ENCODE measurements at regions not wholly inside any gene's neighbourhood (a gene's known extent, or its start where the extent isn't known, plus 50 kb on each side); places are given as distances from the start of the nearest gene placed in this dataset.

DNA sequence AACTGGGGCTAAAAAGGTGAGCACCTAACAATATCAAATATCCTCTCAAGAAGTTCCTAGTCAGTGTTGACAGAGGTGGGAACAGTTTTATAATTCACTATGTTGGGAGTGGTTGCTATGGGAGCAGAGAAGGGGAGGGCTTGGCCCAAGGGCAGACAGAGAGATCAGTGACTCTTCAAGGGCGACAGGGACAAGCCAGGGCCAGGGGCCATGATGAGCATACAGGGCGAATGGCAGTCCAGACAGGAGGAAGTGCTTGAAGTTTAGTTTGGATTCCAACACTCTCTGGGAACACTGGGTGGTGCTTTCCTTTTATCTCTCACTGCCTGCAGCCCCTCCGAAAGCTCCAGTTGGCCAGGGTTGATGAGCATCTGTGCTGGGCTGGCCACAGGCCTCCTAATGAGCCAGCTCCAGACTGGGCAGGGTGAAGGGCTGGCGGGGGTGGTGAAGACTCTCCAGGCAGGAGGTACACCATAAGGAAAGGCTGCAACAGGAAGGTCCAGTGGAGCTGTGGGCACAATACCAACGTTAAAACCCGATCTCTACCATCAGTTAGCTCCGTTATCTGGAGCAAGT is 111.3 kb downstream of the TMEM174 start:
- Mint-ChIP-seq H3K4me1 (ENCODE audit: low read depth) (no peaks in the 10 kb centered on the region), H3K27me3 (peaks cover 25% of the 10 kb centered on the region), H3K4me3 (no peak overlapping the region), H3K27ac (no peak overlapping the region), H3K9me3 (ENCODE audit: low read depth) (no peaks in the 10 kb centered on the region), H3K36me3 (peaks cover 2% of the 10 kb centered on the region)

DNA sequence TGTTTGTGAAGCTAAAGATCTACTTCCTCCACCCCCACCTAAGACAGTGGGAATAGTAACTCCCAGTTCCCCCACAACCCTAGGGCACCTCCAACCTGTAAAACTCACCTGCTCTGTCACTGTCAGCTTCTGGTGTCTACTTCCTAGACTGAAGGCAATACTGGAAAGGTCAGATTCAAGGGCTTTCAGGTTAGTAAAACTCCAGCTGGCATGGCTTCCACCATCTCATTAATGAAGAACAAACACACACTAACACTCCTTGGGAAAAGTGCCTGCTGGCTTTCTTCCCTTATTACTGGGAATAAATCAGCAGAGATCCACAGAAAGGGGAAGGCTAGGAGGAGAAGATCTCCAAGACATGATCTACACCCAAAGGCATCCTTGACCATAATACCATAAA is 109.9 kb downstream of the TMEM174 start:
- Mint-ChIP-seq H3K36me3 (peaks cover 2% of the 10 kb centered on the region), H3K27ac (no peak overlapping the region), H3K9me3 (ENCODE audit: low read depth) (no peaks in the 10 kb centered on the region), H3K4me1 (ENCODE audit: low read depth) (no peaks in the 10 kb centered on the region), H3K4me3 (no peak overlapping the region), H3K27me3 (peaks cover 25% of the 10 kb centered on the region)

DNA sequence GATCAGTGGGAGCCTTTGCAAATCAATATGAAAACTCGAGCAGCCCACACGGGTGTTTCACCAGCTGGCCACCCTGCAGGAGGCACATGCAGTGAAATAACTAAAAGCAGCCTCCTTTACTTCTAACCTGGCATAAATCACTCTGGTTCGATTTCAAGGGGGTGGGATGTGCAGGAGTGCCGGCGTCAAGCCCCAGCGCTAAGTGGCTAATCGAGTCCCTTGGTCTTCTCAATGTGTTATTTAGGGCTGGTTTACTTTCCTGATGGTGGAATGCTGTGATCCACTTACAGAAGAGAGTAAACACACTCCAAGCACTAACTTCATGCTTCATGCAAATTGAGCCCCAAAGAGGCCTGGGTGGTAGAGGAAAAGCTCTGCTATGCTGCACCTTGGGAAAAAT is 109.4 kb downstream of the TMEM174 start:
- peaks cover 24% of the 10 kb centered on the region for H3K27me3 Mint-ChIP-seq
- H3K4me1 Mint-ChIP-seq (ENCODE audit: low read depth) = no peaks in the 10 kb centered on the region
- no peaks in the 10 kb centered on the region for H3K36me3 Mint-ChIP-seq
- H3K9me3 Mint-ChIP-seq (ENCODE audit: low read depth) = no peaks in the 10 kb centered on the region
- no peak overlapping the region for H3K27ac Mint-ChIP-seq
- H3K4me3 Mint-ChIP-seq = no peak overlapping the region

DNA sequence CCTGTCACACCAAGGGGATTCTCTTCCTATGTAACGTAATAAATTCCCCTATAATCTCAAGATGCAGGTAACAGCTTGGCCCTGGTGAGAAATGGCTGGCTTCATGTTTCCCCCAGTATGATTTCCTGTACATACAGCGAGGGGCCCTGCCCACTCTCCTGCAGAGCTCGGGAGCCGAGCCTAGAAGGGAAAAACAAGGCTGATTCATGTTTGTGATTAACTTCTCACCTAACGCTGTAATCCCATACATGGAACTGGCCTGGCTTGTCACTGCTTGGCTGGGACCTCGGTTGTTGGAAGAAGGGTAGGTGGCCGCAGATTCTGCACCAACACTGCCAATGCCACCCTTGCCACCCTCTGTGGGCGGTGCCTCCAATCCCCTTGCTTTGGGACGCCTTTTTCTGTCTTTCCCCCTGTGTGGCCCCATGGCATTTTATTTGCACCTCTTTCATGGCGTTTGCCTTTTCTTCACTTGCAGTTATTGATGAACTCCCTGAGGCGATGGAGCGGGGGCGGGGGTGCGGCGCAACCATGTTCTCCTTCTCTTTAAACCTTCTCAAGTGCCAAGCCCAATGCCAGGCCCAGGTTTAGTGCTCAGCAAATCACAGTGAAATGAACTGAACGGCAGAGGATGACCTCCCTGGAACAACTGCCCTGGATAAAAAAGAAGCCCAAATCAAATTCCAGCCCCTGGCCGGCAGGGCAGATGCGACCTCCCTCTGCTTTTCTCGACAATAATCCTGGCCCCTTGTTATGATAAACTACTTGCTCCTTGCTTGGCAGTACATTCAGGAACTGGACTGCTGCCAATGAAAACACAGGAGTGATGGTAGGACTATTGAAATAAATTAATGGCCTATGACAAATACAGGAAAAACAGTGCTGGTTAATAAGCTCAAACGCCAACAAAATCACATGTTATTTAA is 108.1 kb downstream of the TMEM174 start:
- Mint-ChIP-seq H3K36me3 (no peaks in the 10 kb centered on the region), H3K27ac (no peak overlapping the region), H3K4me3 (no peak overlapping the region), H3K9me3 (ENCODE audit: low read depth) (no peaks in the 10 kb centered on the region), H3K27me3 (peaks cover 19% of the 10 kb centered on the region), H3K4me1 (ENCODE audit: low read depth) (no peaks in the 10 kb centered on the region)

DNA sequence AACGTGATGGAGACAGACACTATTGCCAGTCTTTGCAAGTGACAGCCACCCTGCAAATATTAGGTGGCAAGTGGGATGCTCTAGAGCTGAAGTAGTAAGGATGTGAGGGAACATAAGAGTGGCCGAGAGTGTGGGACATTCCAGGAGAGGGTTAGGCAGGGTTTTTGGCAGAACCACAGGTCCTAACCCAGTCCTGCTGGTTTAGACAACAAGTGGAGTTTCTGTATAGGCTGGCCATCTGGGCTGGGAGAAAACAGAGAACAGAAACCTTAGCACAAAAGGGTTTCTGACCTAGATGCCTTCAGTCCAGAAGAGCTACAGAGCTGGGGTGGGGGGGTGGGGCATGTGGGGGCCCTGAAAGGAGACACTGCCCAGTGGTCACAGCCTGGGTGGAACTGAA is 107.4 kb downstream of the TMEM174 start:
- Mint-ChIP-seq H3K9me3 (ENCODE audit: low read depth) (no peaks in the 10 kb centered on the region), H3K27me3 (peaks cover 19% of the 10 kb centered on the region)

DNA sequence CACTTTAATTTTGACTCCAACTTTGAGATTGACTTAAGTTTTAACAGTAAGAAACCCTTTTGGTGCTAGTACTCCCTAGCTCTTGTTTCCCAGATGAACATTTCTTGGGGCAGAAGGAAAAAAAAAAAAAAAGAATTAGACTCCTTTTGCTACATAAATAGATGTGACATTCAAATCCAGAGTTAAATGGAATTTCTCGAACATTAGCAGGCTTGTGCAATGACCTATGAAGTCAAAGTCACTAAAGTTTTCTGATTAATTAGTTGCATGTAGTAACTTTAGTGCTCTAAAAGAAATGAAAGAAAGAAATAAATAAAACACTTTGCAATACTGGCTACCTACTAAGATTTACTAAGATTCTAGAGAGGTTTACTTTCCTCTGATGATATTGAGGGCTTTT is 106.8 kb downstream of the TMEM174 start:
- Mint-ChIP-seq H3K4me1 (ENCODE audit: low read depth) (no peaks in the 10 kb centered on the region), H3K27me3 (peaks cover 21% of the 10 kb centered on the region), H3K27ac (no peak overlapping the region), H3K9me3 (ENCODE audit: low read depth) (no peaks in the 10 kb centered on the region), H3K36me3 (no peaks in the 10 kb centered on the region), H3K4me3 (no peak overlapping the region)

More for the DNA sequence above, 107.4 kb downstream of the TMEM174 start:
- H3K36me3 Mint-ChIP-seq = no peaks in the 10 kb centered on the region
- H3K4me3 Mint-ChIP-seq = no peak overlapping the region
- no peak overlapping the region for H3K27ac Mint-ChIP-seq
- H3K4me1 Mint-ChIP-seq (ENCODE audit: low read depth) = no peaks in the 10 kb centered on the region

DNA sequence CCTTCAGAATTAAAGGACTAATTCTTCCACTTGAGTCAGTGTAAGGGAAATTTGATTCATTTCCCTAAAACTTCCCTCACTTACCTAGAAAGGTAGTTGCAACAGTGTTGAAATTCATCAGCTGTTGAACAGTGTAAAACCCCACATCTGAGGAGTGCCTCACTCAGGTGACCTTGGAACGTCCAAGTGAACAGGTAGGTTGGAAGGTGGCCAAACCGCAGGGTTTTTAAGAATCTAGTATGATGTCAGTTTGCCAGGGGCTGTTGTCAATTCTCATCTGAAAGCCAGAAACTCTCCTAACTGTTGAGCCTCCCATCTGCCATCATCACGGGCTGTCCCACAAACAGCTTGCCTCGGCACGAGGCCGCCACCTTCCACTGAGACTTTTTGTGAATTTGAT is 105.7 kb downstream of the TMEM174 start:
- Mint-ChIP-seq H3K4me1 (ENCODE audit: low read depth) (no peaks in the 10 kb centered on the region), H3K36me3 (no peaks in the 10 kb centered on the region), H3K27ac (no peak overlapping the region), H3K9me3 (ENCODE audit: low read depth) (no peaks in the 10 kb centered on the region), H3K27me3 (peaks cover 22% of the 10 kb centered on the region), H3K4me3 (no peak overlapping the region)

DNA sequence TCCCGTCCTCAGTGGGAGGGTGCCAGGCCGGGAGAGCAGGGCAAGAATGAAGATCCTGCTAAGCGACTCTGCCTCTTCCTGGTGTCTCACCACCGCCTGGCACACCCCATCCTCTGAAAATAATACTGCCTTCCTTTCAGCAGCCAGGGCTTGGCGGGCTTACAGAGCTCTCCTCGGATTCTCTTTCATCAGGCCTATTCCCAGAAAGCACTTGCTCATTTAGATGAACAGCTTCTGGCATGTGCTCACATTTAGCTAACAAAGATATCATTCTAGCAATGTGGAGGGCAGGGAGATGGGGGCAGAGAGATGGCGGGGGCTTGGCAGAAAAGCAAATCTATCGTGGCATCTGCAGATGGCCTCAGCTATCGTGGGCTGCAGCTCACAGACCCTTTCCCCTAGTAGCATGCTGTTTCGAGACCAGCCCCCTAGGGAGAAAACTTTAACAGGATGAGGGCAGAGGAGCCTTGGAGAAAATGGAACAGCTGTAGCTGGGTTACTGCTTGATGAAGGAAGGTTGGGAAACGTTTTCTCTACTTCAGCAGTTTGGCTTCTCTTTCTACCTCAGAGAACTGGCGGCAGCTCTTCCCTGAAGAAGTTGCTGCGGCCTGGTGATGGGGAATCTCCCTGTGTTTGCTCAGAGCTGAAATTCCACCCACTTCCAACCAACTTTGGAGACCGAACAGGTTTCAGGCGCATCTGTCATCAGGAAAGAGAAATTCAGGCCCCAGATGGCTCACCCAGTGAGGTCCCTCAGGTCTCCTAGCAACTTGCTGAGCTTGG is 102.1 kb downstream of the TMEM174 start:
- peaks cover 17% of the 10 kb centered on the region for H3K27me3 Mint-ChIP-seq

DNA sequence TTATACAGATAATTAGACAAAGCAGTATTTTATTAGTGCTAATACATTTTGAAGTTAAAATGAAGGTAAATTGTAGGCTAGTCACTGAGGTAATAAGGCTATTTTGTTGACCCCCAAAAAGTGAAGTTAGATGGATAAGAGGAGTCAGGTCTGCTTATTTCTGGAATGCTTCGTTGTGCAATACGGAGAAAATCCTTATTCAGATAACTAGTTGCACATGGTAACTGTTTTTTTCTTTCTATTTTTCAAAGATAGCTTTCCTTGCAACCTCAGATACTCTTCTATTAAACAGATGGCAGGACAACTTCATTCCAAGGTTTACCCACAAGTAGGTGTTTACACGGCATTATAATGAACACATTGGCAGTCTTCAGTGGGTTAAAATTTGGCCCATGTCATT is 101.1 kb downstream of the TMEM174 start:
- Mint-ChIP-seq H3K4me1 (ENCODE audit: low read depth) (no peaks in the 10 kb centered on the region), H3K27me3 (peaks cover 15% of the 10 kb centered on the region), H3K27ac (no peak overlapping the region), H3K9me3 (ENCODE audit: low read depth) (no peaks in the 10 kb centered on the region), H3K4me3 (no peak overlapping the region), H3K36me3 (no peaks in the 10 kb centered on the region)

More for the DNA sequence above, 102.1 kb downstream of the TMEM174 start:
- Mint-ChIP-seq H3K4me1 (ENCODE audit: low read depth) (no peaks in the 10 kb centered on the region), H3K36me3 (no peaks in the 10 kb centered on the region), H3K4me3 (no peak overlapping the region), H3K27ac (no peak overlapping the region), H3K9me3 (ENCODE audit: low read depth) (no peaks in the 10 kb centered on the region)

DNA sequence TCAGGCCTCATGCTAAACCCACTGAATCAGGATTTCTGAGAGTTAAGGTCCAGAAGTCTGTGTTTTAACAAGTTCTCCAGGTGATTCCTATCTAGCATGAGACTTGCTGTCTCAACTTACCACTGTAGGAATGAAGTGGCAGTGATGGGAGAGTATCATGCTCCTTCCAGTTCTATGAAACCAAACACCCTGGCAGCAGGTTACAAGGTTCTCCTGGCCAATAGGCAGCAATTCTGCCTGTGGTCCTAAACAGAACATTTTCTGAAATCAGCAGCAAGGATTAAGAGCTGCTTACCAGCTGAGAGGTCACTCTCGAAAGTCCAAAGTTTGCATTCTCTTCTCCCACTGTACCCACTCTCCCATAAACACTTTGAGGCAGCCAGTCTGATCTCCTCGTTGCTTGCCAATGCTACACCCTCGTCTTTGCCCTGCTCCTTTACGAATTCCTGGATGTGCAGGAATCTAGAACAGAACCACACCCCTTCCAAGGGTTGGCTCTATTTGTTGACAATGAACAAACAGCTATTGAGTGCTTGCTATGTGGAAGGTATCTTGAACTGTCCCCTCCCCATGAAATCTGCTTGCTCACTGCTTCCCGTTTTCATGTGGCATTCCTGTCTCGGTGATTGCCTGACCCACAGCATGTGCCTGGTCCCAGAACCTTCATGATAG is 100.5 kb downstream of the TMEM174 start:
- H3K9me3 Mint-ChIP-seq (ENCODE audit: low read depth) = no peaks in the 10 kb centered on the region
- no peak overlapping the region for H3K4me3 Mint-ChIP-seq
- no peaks in the 10 kb centered on the region for H3K4me1 Mint-ChIP-seq (ENCODE audit: low read depth)
- H3K27me3 Mint-ChIP-seq = peaks cover 15% of the 10 kb centered on the region
- no peak overlapping the region for H3K27ac Mint-ChIP-seq
- no peaks in the 10 kb centered on the region for H3K36me3 Mint-ChIP-seq

DNA sequence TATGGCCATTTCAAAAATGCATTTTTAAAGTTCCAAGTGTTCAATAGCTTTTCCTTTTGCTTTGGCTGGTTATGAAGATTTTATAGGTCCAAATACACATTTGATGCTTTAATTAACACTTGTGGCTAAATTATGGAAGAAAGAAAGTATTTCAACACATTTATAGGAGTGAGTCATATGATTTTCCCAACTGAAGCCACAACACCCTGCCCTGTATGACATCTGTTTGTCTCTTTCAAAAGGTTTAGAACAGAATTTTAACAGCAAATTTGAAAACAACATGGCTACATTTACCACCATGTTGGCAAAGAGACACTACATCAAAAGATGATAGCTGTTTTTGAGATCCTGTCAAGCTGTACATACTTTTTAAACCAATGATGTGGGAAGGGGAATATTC is 99.4 kb downstream of the TMEM174 start:
- H3K4me1 Mint-ChIP-seq (ENCODE audit: low read depth) = no peaks in the 10 kb centered on the region
- no peaks in the 10 kb centered on the region for H3K9me3 Mint-ChIP-seq (ENCODE audit: low read depth)
- H3K36me3 Mint-ChIP-seq = no peaks in the 10 kb centered on the region
- H3K27me3 Mint-ChIP-seq = peaks cover 17% of the 10 kb centered on the region
- no peak overlapping the region for H3K27ac Mint-ChIP-seq
- no peak overlapping the region for H3K4me3 Mint-ChIP-seq

DNA sequence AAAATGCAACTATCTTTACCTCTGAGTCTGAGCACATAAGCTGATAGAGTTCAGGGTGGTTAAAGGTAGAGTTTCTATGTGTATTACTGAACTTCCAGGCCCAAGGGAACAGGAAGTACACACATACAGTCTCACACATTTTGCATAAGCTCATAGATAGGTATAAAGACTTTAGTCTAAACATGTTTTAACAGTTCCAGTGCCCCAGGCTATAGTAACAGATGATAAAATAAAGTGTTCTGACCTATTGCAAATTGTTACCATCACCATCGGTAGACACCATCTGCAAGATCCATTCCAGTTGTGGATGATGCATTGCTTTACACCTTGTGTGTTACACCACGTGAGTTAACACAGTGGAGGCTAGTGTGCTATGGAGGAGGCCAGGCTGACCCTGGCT is 95.8 kb downstream of the TMEM174 start:
- Mint-ChIP-seq H3K36me3 (no peaks in the 10 kb centered on the region), H3K9me3 (ENCODE audit: low read depth) (no peaks in the 10 kb centered on the region), H3K4me1 (ENCODE audit: low read depth) (no peaks in the 10 kb centered on the region), H3K4me3 (no peak overlapping the region), H3K27me3 (peaks cover 13% of the 10 kb centered on the region), H3K27ac (no peak overlapping the region)

DNA sequence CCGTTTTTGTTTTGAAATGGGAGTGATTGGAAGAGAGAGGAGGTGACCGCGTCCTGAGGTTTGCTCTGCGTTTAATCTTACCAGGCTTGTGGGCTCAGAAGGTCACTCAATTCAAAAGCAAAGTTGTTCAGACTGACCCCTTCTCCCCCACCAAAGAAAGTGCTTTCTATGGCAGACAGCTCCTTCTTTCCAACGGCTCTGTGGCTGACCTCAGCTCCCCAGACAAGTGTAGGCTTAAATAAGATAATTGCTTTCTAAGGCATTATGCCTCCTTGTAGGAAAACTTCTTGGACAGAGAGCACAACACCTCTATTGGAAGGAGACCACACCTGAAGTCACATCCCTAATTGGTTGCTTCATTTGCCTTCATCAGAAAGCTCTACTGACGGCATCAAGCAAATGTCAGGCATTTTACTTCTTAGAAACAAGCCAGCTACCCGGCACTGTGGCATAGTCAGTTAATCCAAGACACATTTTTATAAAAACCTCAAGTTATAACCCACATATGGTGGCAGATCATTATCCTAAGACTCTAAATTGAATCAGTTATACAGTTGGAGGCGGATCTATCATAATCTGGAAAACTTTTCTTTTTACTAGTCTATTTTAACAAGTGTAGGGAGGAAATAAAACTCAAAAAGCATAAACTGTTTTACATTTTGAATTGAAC is 94.9 kb downstream of the TMEM174 start:
- H3K27me3 Mint-ChIP-seq = peaks cover 11% of the 10 kb centered on the region
- H3K36me3 Mint-ChIP-seq = no peaks in the 10 kb centered on the region
- H3K4me3 Mint-ChIP-seq = no peak overlapping the region
- no peaks in the 10 kb centered on the region for H3K4me1 Mint-ChIP-seq (ENCODE audit: low read depth)
- no peak overlapping the region for H3K27ac Mint-ChIP-seq
- no peaks in the 10 kb centered on the region for H3K9me3 Mint-ChIP-seq (ENCODE audit: low read depth)

DNA sequence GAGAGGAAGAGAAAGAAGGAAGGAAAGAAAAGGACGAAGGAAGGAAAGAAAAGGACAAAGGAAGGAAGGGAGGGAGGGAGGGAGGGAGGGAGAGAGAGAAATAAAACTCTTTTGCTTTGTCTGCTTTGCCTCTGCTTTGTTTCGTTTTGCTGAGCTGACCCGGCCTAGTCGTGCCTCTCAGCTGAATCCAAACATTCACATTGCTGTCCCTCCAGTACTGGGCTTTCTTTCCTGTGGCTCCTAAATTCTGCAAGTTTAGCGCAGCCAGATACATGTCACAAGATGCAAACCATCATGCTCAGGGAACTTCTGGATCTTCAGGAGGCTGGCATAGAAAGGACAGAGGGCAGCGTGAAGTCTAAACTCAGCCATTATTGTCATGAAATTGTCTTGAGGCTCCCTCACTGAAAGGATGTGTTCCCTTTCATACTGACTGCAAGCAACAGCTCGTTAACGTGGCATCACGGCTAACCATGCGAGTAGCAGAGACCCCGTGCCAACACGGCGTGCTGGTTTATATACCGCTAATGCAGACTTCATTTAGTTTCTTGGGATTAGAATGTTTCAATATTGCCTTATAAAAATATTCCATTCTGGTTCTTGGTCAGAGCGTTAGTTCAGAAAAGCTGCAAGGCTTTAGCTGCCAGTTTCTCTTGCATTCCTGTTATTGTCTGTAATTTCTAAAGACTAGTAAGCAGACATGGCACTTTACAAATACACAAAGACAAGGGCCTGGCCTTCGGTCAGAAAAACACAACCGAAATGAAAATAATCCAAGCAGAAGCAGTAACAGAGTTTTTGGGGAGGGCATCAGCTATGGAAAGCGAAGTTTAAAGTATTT is 94.2 kb downstream of the TMEM174 start:
- Mint-ChIP-seq H3K4me3 (no peak overlapping the region), H3K27ac (no peak overlapping the region), H3K4me1 (ENCODE audit: low read depth) (no peaks in the 10 kb centered on the region), H3K36me3 (no peaks in the 10 kb centered on the region), H3K27me3 (peaks cover 15% of the 10 kb centered on the region), H3K9me3 (ENCODE audit: low read depth) (no peaks in the 10 kb centered on the region)

All from activated naive CD8-positive, alpha-beta T cell (primary cell).